GM12878 (cell line): ENCODE measurements at regions not wholly inside any gene's neighbourhood (a gene's known extent, or its start where the extent isn't known, plus 50 kb on each side); places are given as distances from the start of the nearest gene placed in this dataset.

Experiments used
- ATAC-seq: fragments of 200-7000 bp; cut with Tn5 transposase; 3 replicates; pipeline ENCODE4 v1.9.1; 2020; ENCODE audit warnings: mild to moderate bottlenecking, moderate library complexity
- BruUV-seq: library from RNA; stranded (reverse); fragments of 400-500 nt; replicated peaks from 2 replicates; lab custom pipeline; 2021; lab: Mats Ljungman, UMichigan
- CTCF ChIA-PET: fragments of 300-600 bp; sonication (Branson Sonifier 250); formaldehyde crosslinking; extraction: SDS; loops from one replicate; lab custom pipeline; 2021; ENCODE audit warnings: inconsistent platforms; lab: Yijun Ruan, JAX
- POLR2A ChIA-PET: fragments of 350-600 bp; formaldehyde crosslinking; extraction: SDS; loops from one replicate; lab custom pipeline; 2021; ENCODE audit warnings: inconsistent platforms; lab: Charles Lee
- RAD21 ChIA-PET: fragments of 300-600 bp; sonication (Branson Sonifier 250); formaldehyde crosslinking; loops from one replicate; lab custom pipeline; 2023; ENCODE audit warnings: antibody characterized with exemption; ENCODE audit not compliant: unreplicated experiment; lab: Charles Lee
- SMC1A ChIA-PET: fragments of 300-600 bp; sonication (Branson Sonifier 250); formaldehyde crosslinking; loops from one replicate; lab custom pipeline; 2023; ENCODE audit not compliant: unreplicated experiment, uncharacterized antibody; lab: Charles Lee
- DNase-seq: peaks from one replicate; pipeline ENCODE4 v3.0.0-alpha.2; 2011; ENCODE audit warnings: low read depth, low spot score
- FAIRE-seq: peaks from 3 replicates; lab custom pipeline; 2011; peaks lifted over from hg19 to GRCh38; lab: Jason Lieb, UNC
- H2AFZ ChIP-seq: 2 replicates; pipeline ENCODE4 v1.6.0; 2011; ENCODE audit warnings: low read depth, low read length, control low read depth; ENCODE audit not compliant: control insufficient read depth
- H3K27ac ChIP-seq: 2 replicates; pipeline ENCODE4 v1.5.1; 2011; ENCODE audit warnings: control low read depth; ENCODE audit not compliant: control insufficient read depth, insufficient read depth
- H3K27me3 ChIP-seq, 2 experiments: replicated peaks in 1 of 2; 2 replicates each; pipeline versions ENCODE4 v1.6.0 to v1.6.1; 2011; ENCODE audit warnings: low read length in 1 of 2; ENCODE audit not compliant: control insufficient read depth in 2 of 2, insufficient read depth in 2 of 2
- H3K36me3 ChIP-seq, 2 experiments: 2 replicates each; pipeline ENCODE4 v1.5.1; 2011; ENCODE audit warnings: low read length in 1 of 2; ENCODE audit not compliant: control insufficient read depth in 2 of 2, insufficient read depth in 2 of 2
- H3K4me1 ChIP-seq: 2 replicates; pipeline ENCODE4 v1.6.1; 2011; ENCODE audit warnings: mild to moderate bottlenecking, low read length, moderate library complexity, mixed read lengths; ENCODE audit not compliant: control insufficient read depth, insufficient read depth
- H3K4me2 ChIP-seq: 2 replicates; pipeline ENCODE4 v1.6.0; 2011; ENCODE audit warnings: control low read depth; ENCODE audit not compliant: control insufficient read depth, insufficient read depth
- H3K4me3 ChIP-seq: fragments of 200-600 bp; sonication (generic); 2 replicates; pipeline ENCODE4 v1.5.1; 2016
- H3K79me2 ChIP-seq: 2 replicates; pipeline ENCODE4 v1.6.0; 2011; ENCODE audit warnings: low read length; ENCODE audit not compliant: control insufficient read depth, insufficient read depth
- H3K9ac ChIP-seq: 2 replicates; pipeline ENCODE4 v1.8.0; 2011; ENCODE audit warnings: low read length, control low read depth, mixed read lengths; ENCODE audit not compliant: control insufficient read depth, insufficient read depth
- H3K9me3 ChIP-seq: replicated peaks from 3 replicates; pipeline ENCODE4 v1.5.1; 2011; ENCODE audit warnings: mild to moderate bottlenecking, low read length; ENCODE audit not compliant: control insufficient read depth, insufficient read depth
- H4K20me1 ChIP-seq: 2 replicates; pipeline ENCODE4 v1.6.0; 2011; ENCODE audit not compliant: control insufficient read depth, insufficient read depth
- CHD4 ChIP-seq: fragments of 200-600 bp; sonication (generic); IDR thresholded peaks from 2 replicates; pipeline ENCODE4 v1.6.1; 2016; ENCODE audit warnings: mild to moderate bottlenecking
- EZH2 ChIP-seq: IDR thresholded peaks from 2 replicates; pipeline ENCODE4 v1.6.1; 2012; ENCODE audit warnings: low read depth, mild to moderate bottlenecking, control low read depth, inconsistent platforms, low read length, borderline replicate concordance; ENCODE audit not compliant: control insufficient read depth
- FOXK2 ChIP-seq: fragments of 450-650 bp; IDR thresholded peaks from 2 replicates; pipeline ENCODE4 v1.6.1; 2017; ENCODE audit warnings: mild to moderate bottlenecking, moderate library complexity
- JUNB ChIP-seq: IDR thresholded peaks from 2 replicates; pipeline ENCODE4 v1.6.1; 2016; ENCODE audit warnings: antibody characterized with exemption, mild to moderate bottlenecking
- PAX8 ChIP-seq: fragments of 450-650 bp; IDR thresholded peaks from 2 replicates; pipeline ENCODE4 v1.6.1; 2017; ENCODE audit warnings: mild to moderate bottlenecking, moderate library complexity
- RBBP5 ChIP-seq: fragments of 200-600 bp; sonication (generic); conservative IDR thresholded peaks from 2 replicates; pipeline ENCODE4 v1.6.1; 2016
- RUNX3 ChIP-seq: IDR thresholded peaks from 2 replicates; pipeline ENCODE4 v1.6.1; 2012; ENCODE audit warnings: low read length, inconsistent platforms
- SMAD1 ChIP-seq: fragments of 450-650 bp; IDR thresholded peaks from 2 replicates; pipeline ENCODE4 v1.6.1; 2018; ENCODE audit warnings: mild to moderate bottlenecking, low read depth; ENCODE audit not compliant: partially characterized antibody
- SMAD5 ChIP-seq: IDR thresholded peaks from 2 replicates; pipeline ENCODE4 v1.6.1; 2016; ENCODE audit warnings: antibody characterized with exemption, low read depth
- ZSCAN29 ChIP-seq: fragments of 450-650 bp; IDR thresholded peaks from 2 replicates; pipeline ENCODE4 v1.6.1; 2017; ENCODE audit warnings: mild to moderate bottlenecking, moderate library complexity
- whole genome bisulfite sequencing: methylation state at CpG from one replicate; pipeline ENCODE4 v1.1.6; 2016; ENCODE audit warnings: low lambda C conversion rate; ENCODE audit not compliant: insufficient replicate concordance, insufficient coverage; ENCODE audit errors: missing lambda C conversion rate; 5-methylcytosine and 5-hydroxymethylcytosine counted together
- in situ Hi-C: fragments of 300-500 bp; cut with MboI; formaldehyde crosslinking; loops from 9 replicates; pipeline ENCODE4 v1.14.3; 2018; ENCODE audit warnings: mixed read lengths
- intact Hi-C: fragments of 100-400 bp; cut with micrococcal nuclease; formaldehyde crosslinking; loops from one replicate; pipeline ENCODE4 v1.14.2; 2022; ENCODE audit not compliant: unreplicated experiment
- TF ChIP-seq, protein P1 (sequence below): IDR thresholded peaks from 2 replicates; pipeline ENCODE4 v1.6.1; 2012; ENCODE audit warnings: low read depth, low read length, improper control_type of control experiment
- TF ChIP-seq, protein P2 (sequence below): fragments of 450-650 bp; conservative IDR thresholded peaks from 2 replicates; pipeline ENCODE4 v1.6.1; 2017; ENCODE audit warnings: mild to moderate bottlenecking, moderate library complexity

DNA sequence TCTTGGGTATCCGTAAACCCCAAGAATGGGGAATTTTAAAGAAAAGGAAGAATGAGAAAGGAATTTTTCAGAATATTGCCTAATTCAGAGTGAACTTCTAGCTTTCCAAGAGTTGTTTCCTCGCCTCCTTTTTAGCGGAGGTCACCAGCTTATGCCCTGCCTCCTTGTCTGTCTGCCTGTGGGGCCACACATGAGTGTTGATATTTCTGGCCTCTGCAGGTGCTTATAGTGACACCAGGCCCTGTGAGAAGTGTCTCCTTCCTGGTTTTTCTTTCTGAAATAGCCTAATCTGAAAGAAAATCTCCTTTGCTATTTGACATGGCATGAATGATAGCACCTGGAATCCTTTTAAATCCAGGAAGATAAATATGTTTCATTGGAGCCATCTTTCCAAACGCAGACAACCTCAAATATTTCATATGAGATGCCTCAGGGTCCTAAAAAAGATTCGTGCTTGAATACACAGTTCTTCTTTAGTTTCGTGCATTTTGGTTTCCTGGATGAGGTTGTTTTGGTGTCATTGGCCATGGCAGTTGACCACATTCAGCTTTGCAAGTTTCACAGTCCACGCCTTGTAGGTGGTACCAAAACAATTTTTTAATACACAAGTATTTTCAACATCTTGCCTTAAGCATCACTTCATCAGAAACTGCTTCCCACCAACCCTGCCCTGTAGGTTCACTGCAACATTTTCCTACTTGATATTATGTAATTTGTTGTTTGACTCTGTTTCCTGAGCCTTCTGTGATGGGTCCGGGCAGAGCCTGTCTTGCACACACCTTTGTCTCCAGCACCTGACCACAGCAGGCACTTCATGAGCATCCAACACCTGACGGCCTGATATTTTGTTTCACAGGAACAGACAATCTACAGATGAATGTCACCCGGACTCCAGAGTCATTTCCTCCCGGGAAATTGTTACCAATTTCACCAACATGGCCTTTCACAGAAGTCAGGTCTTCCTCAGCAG is 159.4 kb downstream of the C11orf91 start:
- Histone ChIP-seq H3K4me3 (no peak overlapping the region), H3K27ac (no peak overlapping the region), H3K79me2 (no peaks in the 10 kb centered on the region), H3K27me3 (no peaks in the 10 kb centered on the region), H3K4me2 (peak overlapping the region; percentile 54), H2AFZ (peak overlapping the region; percentile 10; the same call in 1 of the 2 replicates), H3K4me1 (peaks cover 24% of the 10 kb centered on the region), H3K36me3 (no peaks in the 10 kb centered on the region), H3K9ac (no peak overlapping the region), H4K20me1 (no peaks in the 10 kb centered on the region), H3K9me3 (no peaks in the 10 kb centered on the region)
- no peak for TF ChIP-seq ZSCAN29
- TF ChIP-seq RBBP5 = no peak
- TF ChIP-seq RUNX3 = peak; percentile 72
- FAIRE-seq = no peak
- intact Hi-C loops = loop anchor here (10.0 kb wide), 1 partner anchor 284 kb away; no protein-coding TSS in a partner anchor
- BruUV-seq = no TSS peak
- ChIA-PET RAD21 (interaction anchor here (1.3 to 3.5 kb wide), 2 partner anchors 201 to 202 kb away, joined by 4 to 20 read pairs; no protein-coding TSS in a partner anchor), CTCF (interaction anchor here (0.6 to 5.9 kb wide), 3 partner anchors 147 to 202 kb away, joined by 3 to 45 read pairs (median 3); no protein-coding TSS in a partner anchor), SMC1A (interaction anchor here (0.5 to 3.0 kb wide), 4 partner anchors 147 to 201 kb away, joined by 3 to 30 read pairs (median 4); no protein-coding TSS in a partner anchor), POLR2A (no interaction called here)
- DNase-seq = no peak
- in situ Hi-C loops = no loop called here
- ATAC-seq = peak; percentile 45; the same call in 2 of the 3 replicates
- 23% methylated on average over 11 of the region's 11 CpGs for WGBS

DNA sequence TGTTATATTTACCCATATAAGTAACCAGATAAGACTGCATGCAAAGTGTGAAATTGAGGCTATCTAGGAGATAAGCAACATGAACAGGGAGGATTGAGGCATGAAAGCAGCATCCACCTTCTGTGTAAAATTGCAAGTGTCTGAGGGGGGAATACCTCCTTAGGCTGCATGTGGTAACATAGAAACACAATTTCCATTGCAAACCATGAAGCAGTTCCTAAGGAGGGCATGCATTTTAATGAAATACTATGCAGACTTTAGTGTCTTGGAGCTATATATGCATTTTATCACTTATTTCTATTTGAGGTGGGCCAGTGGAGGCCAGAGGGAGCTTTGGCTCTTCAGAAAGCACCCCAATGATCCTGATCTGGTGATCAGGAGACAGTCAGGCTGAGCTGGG is 160.2 kb downstream of the C11orf91 start:
- no peaks in the 10 kb centered on the region for H3K9me3 ChIP-seq
- H3K9ac ChIP-seq = no peak overlapping the region
- ChIA-PET RAD21 (interaction anchor here (1.3 kb wide), 1 partner anchor 202 kb away, joined by 4 read pairs; no protein-coding TSS in a partner anchor), CTCF (interaction anchor here (0.6 to 5.9 kb wide), 2 partner anchors 158 to 202 kb away, joined by 3 to 45 read pairs; no protein-coding TSS in a partner anchor), POLR2A (no interaction called here)
- no TSS peak for BruUV-seq
- no peaks in the 10 kb centered on the region for H4K20me1 ChIP-seq
- no peak for DNase-seq
- no peak overlapping the region for H2AFZ ChIP-seq
- intact Hi-C loops = loop anchor here (10.0 kb wide), 1 partner anchor 284 kb away; no protein-coding TSS in a partner anchor
- H3K27ac ChIP-seq = no peak overlapping the region
- no peak for ATAC-seq
- no peak overlapping the region for H3K4me2 ChIP-seq
- no peaks in the 10 kb centered on the region for H3K79me2 ChIP-seq
- no peak overlapping the region for H3K4me3 ChIP-seq
- TF ChIP-seq, protein P1, sequence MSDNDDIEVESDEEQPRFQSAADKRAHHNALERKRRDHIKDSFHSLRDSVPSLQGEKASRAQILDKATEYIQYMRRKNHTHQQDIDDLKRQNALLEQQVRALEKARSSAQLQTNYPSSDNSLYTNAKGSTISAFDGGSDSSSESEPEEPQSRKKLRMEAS = no peak
- TF ChIP-seq SMAD5 (no peak), CHD4 (no peak), SMAD1 (no peak), JUNB (no peak), FOXK2 (no peak), EZH2 (no peak), PAX8 (no peak)
- TF ChIP-seq, protein P2, sequence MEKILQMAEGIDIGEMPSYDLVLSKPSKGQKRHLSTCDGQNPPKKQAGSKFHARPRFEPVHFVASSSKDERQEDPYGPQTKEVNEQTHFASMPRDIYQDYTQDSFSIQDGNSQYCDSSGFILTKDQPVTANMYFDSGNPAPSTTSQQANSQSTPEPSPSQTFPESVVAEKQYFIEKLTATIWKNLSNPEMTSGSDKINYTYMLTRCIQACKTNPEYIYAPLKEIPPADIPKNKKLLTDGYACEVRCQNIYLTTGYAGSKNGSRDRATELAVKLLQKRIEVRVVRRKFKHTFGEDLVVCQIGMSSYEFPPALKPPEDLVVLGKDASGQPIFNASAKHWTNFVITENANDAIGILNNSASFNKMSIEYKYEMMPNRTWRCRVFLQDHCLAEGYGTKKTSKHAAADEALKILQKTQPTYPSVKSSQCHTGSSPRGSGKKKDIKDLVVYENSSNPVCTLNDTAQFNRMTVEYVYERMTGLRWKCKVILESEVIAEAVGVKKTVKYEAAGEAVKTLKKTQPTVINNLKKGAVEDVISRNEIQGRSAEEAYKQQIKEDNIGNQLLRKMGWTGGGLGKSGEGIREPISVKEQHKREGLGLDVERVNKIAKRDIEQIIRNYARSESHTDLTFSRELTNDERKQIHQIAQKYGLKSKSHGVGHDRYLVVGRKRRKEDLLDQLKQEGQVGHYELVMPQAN = no peak
- TF ChIP-seq, all 136 proteins: peak for 0
- no peak for FAIRE-seq
- no peaks in the 10 kb centered on the region for H3K27me3 ChIP-seq
- H3K4me1 ChIP-seq = peaks cover 24% of the 10 kb centered on the region
- in situ Hi-C loops = no loop called here
- no peaks in the 10 kb centered on the region for H3K36me3 ChIP-seq
- SMC1A ChIA-PET = interaction anchor here (0.6 to 1.5 kb wide), 2 partner anchors 148 to 202 kb away, joined by 3 to 6 read pairs; no protein-coding TSS in a partner anchor
